Neural progenitor cell (in vitro differentiated cells): ENCODE measurements at regions not wholly inside any gene's neighbourhood (a gene's known extent, or its start where the extent isn't known, plus 50 kb on each side); places are given as distances from the start of the nearest gene placed in this dataset.

Experiments
- EZH2 ChIP-seq: fragments of 200-600 bp; sonication (generic); IDR thresholded peaks from 2 replicates; pipeline ENCODE4 v1.6.1; 2017; ENCODE audit warnings: antibody characterized with exemption, mild to moderate bottlenecking, moderate library complexity
- EZH2phosphoT487 ChIP-seq: fragments of 200-600 bp; sonication (generic); IDR thresholded peaks from 2 replicates; pipeline ENCODE4 v1.6.1; 2017; ENCODE audit warnings: antibody characterized with exemption
- TF ChIP-seq, protein P1 (sequence below): fragments of 200-600 bp; sonication (generic); IDR thresholded peaks from 2 replicates; pipeline ENCODE4 v1.5.1; 2017; ENCODE audit warnings: antibody characterized with exemption, mild to moderate bottlenecking

DNA sequence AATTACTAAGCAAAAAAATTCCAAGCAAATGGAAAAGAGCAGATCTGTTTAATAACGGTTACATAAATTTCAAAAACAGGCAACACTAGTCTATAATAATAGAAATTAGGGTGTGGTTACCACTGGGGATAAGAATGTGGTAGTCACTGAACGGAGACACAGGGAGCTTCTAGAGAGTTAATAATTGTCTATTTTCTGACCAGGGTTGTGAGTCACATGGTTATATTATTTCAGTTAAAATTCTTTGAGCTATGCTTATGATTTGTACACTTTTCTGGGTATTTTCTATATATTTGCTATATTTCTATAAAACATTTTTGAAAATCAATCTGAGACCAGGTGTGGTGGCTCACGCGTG lies 433.9 kb upstream of the MAF start:
- no peak for TF ChIP-seq EZH2
- TF ChIP-seq, protein P1, sequence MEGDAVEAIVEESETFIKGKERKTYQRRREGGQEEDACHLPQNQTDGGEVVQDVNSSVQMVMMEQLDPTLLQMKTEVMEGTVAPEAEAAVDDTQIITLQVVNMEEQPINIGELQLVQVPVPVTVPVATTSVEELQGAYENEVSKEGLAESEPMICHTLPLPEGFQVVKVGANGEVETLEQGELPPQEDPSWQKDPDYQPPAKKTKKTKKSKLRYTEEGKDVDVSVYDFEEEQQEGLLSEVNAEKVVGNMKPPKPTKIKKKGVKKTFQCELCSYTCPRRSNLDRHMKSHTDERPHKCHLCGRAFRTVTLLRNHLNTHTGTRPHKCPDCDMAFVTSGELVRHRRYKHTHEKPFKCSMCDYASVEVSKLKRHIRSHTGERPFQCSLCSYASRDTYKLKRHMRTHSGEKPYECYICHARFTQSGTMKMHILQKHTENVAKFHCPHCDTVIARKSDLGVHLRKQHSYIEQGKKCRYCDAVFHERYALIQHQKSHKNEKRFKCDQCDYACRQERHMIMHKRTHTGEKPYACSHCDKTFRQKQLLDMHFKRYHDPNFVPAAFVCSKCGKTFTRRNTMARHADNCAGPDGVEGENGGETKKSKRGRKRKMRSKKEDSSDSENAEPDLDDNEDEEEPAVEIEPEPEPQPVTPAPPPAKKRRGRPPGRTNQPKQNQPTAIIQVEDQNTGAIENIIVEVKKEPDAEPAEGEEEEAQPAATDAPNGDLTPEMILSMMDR = no peak
- TF ChIP-seq EZH2phosphoT487 = no peak
